GM19397 (cell line): ENCODE measurements at regions not wholly inside any gene's neighbourhood (a gene's known extent, or its start where the extent isn't known, plus 50 kb on each side); places are given as distances from the start of the nearest gene placed in this dataset.

Source experiments
- ATAC-seq: cut with Tn5 transposase; IDR thresholded peaks from one replicate; pipeline ENCODE4 v1.9.1; 2021; ENCODE audit warnings: mild to moderate bottlenecking, moderate library complexity; ENCODE audit not compliant: unreplicated experiment

- ATAC-seq = no peak
Observed at GRCh38 chr11:80587906-80588305, 1147.1 kb upstream of the TENM4 start.

DNA sequence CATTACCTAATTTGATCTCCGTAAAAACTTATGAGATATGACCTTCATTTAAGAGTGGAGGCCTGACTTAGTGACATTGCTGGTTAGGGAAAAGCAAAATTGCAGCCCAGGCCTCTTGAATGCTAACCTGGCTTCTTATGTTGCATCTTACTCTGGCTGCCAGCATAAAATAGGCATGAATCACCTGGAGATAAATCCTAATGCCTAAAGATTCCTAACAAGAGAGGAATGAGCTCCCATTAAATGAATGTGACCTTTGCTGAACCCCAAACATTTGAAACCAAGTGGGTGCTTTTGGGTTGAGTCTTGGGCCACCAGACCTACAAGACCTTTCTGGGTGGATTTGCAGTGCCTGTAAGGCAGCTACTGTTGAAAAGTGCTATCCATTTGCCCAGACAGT lies 1145.6 kb upstream of the TENM4 start:
- no peak for ATAC-seq

GRCh38 chr11:80584661-80585060 lies 1143.8 kb upstream of the TENM4 start:
- ATAC-seq = no peak

DNA sequence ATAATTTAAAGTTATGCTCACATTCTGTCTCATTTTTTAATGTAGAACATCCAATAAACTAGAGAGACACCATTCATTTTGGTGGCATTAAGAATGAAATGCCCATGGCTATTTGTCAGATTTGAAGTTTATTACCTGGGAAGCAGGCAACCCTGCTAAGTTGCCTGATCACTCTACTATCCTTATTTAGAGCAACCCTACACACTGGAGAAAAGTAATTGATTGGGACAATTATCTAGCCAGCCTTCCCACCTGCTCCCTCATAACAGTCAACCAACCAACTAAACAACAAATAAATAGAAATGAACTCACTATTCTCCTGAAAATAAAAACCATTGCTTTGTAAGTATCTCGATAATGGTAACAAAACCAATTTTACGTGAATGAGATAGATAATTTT lies 1129.0 kb upstream of the TENM4 start:
- ATAC-seq = no peak

- ATAC-seq = no peak
Observed at GRCh38 chr11:80565231-80565630, 1124.4 kb upstream of the TENM4 start.

- no peak for ATAC-seq
Observed at GRCh38 chr11:80562523-80563125, 1121.8 kb upstream of the TENM4 start.

GRCh38 chr11:80559942-80560341 lies 1119.1 kb upstream of the TENM4 start:
- no peak for ATAC-seq

DNA sequence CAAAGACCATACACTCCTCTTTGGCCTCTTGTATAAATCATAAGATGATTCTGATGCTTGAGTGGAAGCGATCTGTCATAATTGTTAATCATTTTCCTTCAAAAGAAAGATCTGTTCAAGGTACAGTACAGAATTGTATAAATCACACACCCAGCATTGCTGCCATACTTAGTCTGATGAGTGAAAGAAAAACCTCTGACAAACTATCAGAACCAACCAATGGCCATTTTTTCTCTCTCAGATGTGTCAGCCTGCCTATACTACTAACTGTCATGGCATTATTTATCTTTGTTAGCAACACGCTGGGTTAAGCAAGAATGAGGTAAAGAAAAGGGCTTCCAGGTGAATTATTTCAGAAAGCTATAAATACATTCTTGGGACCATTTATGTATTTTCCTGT lies 1112.7 kb upstream of the TENM4 start:
- ATAC-seq = no peak

DNA sequence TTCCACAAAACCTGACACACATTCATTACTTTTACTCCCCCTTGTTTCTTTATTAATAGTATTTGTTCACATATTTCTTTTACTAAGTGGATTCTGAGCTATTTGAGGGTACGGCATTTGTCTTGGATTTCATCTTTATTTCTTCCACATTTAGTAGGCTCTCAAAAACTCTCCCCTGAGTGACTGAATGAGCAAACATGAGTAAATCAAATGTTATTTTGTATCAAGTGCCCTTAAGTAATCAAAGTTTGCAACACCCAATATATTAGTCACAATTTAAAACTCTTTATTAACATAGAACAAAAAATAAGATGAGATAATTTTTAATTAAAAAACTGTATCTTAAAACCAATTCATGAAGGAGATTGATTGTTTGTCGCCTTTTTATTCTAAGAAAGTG lies 1101.9 kb upstream of the TENM4 start:
- no peak for ATAC-seq

- no peak for ATAC-seq
Observed at GRCh38 chr11:80538040-80538439, 1097.2 kb upstream of the TENM4 start.

DNA sequence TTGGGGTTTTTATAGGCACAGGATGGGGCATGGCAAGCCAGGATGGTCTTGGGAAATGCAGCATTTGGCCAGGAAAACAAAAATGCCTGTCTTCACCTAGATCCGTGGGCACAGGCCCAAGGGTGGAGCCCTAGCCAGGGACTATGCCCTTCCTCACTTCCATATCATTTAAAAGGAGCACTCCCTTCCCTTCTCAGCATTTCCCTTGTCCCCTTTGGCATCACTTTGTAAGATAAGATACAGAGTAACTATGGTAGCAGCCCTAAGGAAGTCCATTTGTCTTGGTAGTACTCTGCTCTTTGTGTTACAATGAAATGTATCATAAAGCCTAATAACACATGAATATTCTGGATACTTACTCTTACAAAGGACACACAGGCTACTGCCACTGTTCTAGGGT lies 1092.6 kb upstream of the TENM4 start:
- no peak for ATAC-seq

GRCh38 chr11:80532633-80533232 lies 1091.9 kb upstream of the TENM4 start:
- ATAC-seq = no peak

DNA sequence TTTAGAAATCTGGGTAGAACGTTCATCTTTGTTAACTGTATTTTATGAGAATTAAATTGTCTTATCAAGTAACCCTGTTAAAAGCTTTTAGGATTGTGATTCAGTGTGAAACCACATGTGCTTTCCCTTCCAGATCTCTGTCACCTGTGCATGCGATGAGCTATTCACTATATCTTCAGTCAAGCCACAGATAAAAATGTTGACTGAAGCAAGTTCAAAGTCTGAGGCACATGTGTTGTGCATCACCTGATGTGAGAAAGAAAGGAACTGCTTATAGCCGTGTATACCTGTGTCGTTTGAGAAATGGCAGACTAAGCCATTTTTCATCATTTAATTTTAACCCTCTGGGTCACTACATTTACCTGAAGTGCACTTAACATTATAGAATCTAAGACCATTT lies 1088.9 kb upstream of the TENM4 start:
- ATAC-seq = no peak

DNA sequence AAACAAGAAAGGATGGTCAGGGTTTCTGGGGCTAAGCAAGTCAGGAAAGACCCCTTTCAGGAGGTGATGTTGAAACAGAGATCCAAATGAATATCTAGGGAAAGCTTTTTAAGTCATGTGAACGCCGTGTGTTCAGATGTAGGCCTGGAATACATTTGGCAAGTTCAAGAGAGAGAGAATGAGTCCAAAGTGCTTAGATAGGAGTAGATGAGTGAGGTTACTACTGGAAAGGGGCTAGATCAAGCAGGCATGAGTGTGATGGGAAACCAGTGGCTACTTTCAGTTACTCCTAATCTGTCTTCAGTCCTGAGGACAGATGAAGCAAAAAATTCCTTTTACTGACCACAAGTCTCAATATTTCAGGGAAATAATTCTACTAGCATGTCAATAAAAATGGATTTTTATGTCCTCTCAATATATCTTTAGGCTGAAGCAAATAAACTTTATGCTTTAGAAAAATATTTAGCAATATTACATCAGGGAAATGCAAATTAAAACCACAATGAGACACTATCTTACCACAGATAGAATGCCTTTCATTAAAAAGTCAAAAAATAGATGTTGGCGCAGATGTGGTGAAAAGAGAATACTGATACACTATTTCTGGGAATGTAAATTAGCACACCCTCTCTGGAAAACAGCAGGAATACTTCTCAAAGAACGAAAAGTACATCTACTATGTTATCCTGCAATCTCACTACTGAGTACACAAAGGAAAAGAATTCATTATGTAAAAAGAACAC lies 1085.0 kb upstream of the TENM4 start:
- no peak for ATAC-seq

DNA sequence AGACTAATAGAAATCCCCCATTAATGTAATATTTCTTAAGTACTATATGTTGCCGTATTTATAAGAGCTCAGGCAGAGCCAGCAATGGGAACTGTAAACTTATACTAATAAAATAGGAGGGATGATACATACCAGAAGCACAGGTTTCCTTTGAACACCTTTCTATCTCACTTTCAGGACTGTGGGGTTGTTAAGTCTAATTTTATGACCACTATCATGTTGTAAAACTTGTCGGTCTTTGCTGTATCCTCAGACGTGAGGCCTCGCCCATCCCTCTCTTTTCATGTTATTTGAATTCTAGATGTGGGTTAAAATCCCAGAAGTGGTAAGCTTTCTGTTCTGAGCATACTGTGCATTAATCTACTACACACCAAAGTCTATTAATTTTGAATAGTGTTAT lies 1083.5 kb upstream of the TENM4 start:
- ATAC-seq = no peak

DNA sequence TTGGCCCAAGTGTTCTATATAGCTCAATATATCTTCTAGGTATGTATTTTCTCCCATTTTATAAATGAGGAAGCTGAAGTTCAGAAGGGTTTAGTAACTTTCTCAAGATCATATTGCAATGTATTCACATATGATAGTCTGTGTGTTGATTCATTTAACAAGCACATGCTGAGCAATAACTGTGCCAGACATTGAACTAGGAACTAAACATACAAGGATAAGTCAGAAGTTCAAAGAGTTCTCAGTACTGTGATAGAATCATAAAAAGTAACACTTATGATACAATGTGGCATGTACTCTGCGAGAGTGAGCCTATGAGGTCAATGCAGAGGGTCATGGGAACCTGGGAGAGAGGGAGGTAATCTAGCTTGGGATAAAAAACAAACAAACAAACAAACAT lies 1082.2 kb upstream of the TENM4 start:
- ATAC-seq = no peak

GRCh38 chr11:80521592-80521991 lies 1080.8 kb upstream of the TENM4 start:
- no peak for ATAC-seq

DNA sequence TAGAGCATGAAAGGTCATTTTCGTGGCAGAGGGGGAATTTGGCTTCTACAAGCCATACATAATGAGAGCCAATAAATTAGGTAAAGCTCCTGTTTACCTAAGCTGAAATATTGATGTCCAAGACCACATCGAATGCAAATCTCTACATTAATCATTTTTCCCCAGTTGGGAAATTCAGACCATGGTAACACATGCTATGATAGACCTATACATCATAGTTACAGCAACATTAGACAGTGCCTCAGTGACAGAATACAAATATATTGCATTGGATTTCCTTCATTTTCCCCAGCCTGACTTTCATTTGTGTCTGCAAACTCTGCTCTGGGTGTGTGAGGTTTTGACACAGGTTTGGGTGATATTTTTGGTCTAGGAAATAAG lies 1079.7 kb upstream of the TENM4 start:
- no peak for ATAC-seq

DNA sequence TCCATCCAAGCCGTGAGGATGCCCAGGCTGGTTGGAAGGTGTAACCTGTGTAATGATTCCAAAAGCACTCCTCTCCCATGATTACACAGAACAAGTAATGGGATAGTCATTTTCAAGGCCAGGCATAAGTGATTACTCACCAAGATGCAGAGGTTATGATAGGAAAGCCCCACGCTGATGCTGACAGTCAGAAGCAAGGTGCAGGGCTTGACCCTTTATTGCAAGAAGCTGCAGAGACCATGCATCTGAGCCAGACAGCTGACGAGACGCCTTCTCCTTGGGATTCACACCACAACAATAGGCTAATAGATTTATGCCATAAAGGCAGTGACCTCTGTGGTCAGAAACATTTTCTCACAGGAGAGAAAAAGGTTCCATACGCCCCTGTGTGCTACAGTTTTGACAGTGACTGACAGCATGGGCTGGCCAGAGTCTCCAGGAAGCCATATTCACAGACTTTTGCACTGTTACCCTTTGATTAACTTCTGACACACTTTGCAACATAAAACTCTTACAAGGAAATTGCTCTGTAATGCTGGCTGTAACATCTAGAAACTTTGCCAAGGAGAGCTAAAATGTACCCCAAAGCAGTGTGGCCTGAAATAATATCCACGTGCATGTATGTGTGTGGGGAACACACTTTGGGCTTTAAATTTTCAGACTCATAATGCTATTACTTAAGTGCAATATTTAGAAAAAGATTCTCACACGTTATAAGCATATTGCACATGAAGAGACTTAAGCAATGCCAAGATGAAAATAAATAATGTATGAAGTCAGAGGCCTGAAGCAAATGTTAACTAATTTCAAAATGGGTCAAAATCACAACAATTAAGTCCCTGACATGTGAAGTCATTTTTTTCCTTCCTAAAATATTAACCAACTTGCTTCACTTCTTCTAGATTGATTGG lies 1079.0 kb upstream of the TENM4 start:
- ATAC-seq = no peak

DNA sequence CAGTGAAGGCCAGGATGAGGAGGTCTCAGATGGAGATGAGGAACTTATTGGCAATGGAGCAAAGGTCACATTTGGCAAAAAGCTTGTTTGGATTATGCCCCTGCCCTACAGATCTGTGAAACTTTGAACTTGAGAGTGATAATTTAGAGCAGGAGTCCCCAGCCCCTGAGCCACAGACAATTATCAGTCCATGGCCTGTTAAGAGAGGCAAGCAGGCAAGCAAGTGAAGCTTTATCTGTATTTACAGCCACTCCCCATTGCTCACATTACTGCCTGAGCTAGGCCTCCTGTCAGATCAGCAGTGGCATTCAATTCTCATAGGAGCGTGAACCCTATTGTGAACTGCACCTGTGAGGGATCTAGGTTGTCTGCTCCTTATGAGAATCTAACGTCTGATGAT lies 1076.9 kb upstream of the TENM4 start:
- ATAC-seq = no peak

GRCh38 chr11:80515097-80515496 lies 1074.3 kb upstream of the TENM4 start:
- ATAC-seq = no peak
